ENCODE measurements at regions not wholly inside any gene's neighbourhood (a gene's known extent, or its start where the extent isn't known, plus 50 kb on each side); places are given as distances from the start of the nearest gene placed in this dataset.

DNA sequence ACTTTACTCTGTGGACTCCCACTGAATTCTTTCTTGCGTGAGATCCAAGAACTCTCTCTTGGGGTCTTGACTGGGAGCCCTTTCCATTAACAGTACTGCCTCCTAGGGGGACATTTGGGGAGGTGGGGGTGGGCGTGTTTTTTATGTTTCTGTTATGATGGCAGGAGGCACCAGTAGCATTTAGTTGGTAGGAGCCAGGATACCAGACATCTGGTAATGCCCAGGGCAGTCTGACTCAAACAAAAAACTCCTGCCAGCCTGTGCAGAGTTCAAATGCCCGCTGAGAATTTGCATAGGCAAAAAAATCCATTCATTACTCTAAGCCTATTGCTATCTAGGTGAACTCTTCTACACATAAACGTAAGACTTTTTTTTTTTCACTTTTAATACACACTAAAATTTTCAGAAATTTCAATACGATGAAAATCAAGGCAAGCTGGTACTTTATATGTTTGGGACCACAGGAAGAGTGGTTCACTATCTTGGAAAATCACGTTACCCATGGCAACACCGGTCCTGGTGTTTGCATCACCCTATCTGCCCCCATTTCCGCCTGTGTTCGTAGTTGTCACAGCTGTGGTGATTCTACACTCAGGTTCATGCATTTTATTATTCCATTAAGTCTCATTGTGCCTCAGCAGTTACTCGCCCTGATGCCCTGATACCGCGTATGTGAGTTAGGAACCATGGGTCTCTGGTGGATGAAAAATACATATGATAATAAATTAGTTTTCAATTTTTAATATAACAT is 121.1 kb upstream of the XYLT1 start:
- DNase-seq (ENCODE audit: low read depth in 2 of 2), result no peak

DNA sequence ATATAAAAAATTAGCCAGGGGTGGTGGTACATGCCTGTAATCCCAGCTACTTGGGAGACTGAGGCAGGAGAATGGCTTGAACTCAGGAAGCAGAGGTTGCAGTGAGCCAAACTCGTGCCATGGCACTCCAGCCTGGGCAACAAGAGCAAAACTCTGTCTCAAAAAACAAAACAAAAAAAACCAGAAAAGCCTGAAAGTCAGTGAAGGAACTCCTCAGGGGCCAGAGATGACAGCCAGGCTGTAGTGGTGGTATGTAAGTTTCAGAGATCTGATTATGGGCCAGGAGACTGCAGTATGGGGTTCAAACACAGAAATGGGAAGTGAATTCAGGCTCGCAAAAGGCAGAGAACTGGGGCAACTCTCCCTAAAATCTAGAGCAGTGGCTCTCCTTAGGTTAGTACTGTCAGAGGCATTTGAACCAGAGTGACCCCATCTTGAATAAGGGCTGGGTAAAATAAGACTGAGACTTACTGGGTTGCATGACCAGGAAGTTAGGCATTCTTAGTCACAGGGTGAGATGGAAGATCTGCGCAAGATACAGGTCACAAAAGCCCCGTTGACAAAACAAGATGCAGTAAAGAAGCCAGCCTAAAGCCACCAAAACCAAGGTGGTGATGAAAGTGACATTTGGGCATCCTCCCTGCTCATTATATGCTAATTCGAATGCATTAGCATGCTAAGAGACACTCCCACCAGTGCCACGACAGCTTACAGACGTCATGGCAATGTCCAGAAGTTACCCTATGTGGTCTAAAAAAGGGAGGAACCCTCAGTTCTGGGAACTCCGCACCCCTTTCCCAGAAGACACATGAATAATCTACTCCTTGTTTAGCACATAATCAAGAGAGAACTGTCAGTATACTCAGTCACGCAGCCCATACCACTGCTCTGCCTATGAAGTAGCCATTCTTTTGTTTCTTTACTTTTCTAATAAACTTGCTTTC is 120.2 kb upstream of the XYLT1 start:
- no peak for DNase-seq (ENCODE audit: low read depth in 2 of 2)

DNA sequence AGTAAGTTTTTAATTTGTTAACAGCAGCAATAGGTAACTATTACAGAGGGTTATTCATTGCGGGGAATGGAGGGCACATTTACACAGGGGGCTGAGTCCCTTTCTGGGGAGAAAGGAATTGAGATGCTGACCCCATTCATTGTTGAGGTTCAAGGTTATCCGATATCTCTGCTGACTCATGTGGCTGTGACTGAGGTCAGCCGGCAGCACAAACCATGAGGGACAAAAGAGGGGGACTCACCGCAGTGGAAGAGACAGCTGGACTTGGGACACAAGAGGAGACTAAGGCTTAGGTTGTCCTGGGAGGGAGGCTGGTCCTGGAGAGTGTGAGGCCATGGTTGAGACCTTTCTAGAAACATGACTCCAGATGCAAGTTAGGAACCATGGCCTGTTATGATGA is 119.1 kb upstream of the XYLT1 start:
- DNase-seq (ENCODE audit: low read depth in 2 of 2), result no peak

DNA sequence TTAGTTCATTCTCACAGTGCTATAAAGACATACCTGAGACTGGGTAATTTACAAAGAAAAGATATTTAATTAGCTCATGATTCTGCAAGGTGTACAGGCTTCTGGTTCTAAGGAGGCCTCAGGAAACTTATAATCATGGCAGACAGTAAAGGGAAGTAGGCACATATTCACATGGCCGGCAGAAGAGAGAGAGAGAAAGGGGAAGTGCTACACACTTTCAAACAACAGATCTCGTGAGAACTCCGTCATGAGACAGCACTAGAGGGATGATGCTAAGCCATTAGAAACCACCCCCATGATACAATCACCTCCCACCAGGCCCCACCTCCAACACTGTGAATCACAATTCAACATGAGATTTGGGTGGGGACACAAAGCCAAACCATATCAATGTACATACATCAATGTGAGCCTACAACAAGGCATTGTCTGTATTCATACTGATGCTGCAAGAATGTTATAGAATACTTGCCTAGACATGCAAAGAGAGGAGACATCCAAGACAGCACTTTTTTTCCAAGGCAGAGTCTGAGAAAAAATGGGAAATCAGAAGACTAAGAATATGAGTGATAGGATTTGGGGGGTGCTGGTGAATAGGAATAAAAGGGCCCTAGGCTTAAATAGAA is 114.8 kb upstream of the XYLT1 start:
- DNase-seq (ENCODE audit: low read depth in 2 of 2), result no peak

DNA sequence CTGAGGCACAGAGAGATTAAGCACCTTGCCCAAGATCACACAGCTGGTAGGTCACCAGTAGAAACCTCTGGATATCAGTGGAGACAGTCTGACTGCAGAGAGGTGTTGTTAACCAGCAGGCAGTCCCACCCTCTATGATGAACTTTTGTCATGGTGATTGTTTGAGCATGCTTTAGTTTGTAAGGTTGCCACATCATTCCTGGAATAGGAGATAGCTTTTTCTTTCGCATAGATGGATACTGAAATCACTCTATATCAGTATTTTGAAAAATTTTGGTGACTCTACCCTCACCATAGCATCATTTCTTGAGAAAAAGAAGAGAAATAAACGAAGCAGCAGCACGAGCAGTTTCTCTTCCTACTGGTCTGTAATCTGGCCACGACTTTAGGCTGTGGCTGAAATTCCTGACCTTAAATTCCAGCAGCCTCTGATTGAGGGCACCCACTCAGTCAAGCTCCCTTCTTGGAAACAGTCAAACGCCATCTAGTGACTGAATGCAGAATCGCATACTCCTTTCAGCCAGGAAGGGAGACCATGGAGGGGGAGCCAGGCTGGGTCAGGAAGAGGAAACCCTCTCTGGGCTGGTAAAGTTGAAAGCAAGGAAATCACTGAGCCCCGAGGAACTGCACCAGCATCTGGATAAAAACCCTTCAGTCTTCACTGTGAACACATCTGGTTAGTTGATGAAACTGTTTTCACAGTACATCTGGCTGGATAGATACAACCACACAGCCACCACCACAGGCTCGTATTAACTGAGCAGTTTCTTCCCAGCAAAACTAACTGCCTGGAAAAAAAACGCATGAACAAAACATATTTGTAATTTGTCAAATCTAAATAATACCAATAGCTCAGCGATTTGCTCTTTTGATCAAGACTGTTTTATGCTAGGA is 108.5 kb upstream of the XYLT1 start:
- DNase-seq (ENCODE audit: low read depth in 2 of 2), result peak; percentile 17 to 28

DNA sequence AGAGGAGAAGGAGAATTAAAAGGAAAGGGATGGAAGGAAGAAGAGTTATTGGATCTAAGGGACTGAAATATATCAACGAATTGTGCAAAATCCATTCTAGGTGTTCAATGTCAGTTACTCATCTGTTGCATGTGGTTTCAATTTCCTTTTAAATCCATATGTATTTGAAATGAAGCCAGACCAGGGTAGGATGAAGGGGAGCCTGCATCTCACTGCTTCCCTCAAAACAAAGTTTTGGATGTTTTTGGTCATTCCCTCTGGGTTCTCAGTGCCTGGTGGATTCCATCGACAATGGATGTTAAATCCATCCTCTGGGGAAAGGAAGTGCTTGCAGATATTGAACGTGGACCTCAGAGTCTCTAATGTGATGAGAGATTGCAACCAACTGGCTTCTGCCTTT is 103.5 kb upstream of the XYLT1 start:
- DNase-seq (ENCODE audit: low read depth in 2 of 2), result no peak

DNA sequence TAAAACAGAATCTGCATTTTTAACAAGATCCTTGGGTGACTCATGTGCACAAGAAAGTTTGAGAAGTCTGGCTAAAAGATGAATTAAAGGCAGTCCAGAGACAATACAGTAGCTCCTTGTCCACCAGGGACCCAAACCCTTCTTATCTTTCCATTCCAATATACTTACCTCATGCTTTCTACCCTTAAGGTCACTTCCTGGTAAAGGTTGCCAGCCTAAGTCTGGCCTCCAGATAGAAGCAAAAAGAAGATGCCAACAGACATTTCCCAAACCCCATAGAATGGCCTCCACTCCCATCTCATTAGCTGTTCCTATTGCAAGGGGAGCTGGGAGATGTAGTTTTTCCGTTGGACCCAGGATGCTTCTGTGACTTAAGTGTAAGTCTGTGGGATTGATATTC is 101.4 kb upstream of the XYLT1 start:
- DNase-seq (ENCODE audit: low read depth in 2 of 2), result no peak

DNA sequence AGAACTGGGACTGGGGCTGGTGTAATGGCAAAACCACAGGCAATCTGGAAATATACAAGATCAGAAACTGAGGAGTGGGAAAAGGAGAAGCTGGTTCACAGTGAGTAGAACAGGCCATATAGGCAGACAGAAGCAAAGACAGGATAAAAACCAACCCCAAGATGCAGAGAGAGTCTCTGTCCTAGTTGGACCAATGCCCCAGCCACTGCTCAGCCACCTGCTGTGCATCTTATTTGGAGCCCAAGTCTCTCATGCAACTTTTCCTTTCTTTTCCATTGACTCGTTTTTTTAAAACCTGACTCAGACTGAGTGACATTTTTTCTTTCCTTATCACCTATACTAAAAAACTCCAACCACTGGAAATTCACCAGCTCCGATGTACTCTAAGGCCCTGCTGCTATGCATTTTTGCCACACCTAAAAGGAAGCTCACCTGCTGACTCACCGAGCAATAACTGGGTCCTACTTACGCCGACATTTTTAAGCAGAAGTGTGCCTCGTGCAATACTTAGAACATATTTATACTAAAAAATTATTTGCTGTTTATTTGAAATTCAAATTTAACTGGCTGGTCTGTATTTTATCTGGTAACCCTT is 100.8 kb upstream of the XYLT1 start:
- no peak for DNase-seq (ENCODE audit: low read depth in 2 of 2)

DNA sequence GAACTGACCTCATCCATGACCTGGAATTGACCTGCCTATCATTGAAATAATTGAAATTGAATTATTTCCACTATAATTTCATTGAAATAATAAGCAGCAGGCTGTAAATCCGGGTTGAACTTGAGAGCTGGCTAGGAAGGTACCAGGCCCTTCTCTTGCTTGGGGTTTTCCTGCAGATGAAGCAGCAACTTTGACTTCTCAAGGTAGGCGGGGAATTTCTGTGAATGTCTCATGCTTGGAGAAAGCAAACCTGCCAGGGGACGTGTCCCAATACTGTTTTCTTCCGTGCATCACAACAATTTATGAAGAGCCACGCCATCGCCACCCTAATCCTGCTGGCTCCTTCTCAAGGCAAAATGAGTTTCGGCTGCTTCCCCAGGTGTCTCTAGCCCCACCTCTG is 97.5 kb upstream of the XYLT1 start:
- DNase-seq (ENCODE audit: low read depth in 2 of 2), result no peak

DNA sequence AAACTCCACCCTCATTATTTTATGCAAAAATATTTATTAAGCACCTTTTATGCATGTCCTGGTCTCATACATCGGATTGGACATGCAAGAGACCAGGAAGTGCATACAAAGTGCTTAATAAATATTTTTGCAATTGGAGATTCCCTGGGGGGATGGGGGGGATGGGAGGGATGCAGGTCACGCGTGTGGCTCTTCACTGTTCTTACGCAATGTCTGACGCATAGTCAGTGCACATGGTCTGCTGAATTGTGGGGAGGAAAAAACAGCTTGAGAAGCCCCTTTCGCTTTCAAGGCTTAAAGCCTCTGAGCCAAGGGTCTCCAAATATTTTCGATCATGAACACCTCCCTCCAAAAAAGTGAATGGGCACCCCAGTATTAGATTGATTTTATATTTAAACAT is 96.7 kb upstream of the XYLT1 start:
- no peak for DNase-seq (ENCODE audit: low read depth in 2 of 2)

DNA sequence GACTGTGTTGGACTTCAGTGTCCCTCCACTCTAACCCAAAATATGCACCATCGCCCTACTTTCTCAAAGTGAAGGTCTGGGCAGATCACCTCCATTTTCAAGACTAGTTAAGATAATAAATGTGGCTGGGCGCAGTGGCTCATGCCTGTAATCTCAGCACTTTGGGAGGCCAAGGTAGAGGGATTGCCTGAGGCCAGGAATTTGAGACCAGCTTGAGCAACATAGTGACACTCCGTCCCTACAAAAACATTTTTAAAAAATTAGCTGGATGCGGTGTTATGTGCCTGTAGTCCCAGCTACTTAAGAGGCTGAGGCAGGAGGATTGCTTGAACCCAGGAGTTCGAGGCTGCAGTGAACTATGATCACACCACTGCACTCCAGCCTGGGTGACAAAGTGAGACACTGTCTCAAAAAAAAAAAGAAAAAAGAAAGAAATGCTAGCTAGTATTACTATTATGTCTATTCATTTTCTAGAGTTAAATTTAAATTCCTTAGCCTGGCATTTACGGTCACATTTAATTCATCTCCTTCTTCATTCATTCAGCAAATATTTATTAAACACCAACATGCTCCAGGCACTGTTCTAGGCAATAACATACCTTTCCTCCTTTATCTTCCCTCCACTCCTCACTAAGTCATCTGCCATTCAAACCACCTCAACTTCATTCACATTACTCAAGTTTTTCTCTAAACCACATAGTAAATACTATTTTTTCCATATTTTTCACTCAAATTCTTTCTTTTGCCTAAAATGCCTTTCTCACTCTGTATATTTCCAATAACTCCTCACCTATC is 96.1 kb upstream of the XYLT1 start:
- no peak for DNase-seq (ENCODE audit: low read depth in 2 of 2)

DNA sequence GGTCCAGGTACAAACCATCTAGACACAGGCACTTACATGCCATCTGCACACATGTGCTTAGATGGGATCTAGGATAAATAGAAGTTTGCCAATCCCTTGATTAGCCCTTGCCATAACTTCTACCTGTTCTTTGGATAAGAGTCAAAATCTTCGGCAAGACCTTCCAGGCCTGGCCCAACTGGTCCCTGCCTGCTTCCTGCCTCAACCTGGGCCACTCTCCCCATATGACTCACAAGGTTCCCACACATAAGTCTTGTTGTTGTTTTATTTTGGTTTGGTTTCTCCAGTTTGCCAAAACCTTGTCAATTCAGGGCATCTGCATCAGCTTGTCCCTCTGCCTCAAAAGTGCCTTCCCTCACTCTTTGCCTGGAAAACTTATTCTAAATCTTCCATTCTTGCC is 95.3 kb upstream of the XYLT1 start:
- DNase-seq (ENCODE audit: low read depth in 2 of 2), result no peak

DNA sequence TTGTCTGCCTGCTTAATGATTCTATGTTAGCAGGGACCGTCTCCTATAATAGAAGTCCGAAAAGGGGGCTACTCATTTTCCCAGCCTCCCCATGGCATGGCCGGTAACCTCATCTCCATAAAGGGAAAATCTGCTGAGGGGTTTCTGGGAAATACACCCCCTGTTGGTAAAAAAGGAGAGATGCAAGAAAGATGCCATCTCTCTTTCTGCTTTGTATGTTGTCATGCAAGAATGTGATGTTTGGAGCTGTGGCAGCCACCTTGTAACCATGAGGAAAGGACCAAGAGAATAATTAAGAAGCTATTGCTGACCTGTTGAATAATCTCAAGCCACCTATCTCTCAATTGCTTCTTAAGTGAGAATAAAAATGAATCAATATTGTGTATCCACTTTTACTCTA is 94.8 kb upstream of the XYLT1 start:
- no peak for DNase-seq (ENCODE audit: low read depth in 2 of 2)

DNA sequence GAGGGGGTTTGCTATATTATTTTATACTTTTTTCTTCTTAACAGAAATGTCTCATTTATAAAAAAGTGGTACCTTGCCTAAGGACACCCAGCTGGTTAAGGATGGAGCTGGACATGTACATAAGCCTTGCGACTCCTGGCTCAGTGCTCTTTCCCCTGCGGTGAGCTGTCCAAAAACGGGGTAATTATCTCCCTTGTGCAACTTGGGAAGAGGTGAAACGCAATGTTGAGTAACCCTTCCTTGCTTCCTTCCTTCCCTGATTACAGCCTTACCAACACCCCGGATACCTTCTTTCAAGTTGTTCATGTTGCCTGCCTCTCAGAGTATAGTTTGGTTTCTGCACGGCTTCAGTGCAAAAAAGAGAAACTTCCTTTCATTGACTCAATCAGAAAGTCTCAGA is 94.1 kb upstream of the XYLT1 start:
- DNase-seq (ENCODE audit: low read depth in 2 of 2), result no peak

DNA sequence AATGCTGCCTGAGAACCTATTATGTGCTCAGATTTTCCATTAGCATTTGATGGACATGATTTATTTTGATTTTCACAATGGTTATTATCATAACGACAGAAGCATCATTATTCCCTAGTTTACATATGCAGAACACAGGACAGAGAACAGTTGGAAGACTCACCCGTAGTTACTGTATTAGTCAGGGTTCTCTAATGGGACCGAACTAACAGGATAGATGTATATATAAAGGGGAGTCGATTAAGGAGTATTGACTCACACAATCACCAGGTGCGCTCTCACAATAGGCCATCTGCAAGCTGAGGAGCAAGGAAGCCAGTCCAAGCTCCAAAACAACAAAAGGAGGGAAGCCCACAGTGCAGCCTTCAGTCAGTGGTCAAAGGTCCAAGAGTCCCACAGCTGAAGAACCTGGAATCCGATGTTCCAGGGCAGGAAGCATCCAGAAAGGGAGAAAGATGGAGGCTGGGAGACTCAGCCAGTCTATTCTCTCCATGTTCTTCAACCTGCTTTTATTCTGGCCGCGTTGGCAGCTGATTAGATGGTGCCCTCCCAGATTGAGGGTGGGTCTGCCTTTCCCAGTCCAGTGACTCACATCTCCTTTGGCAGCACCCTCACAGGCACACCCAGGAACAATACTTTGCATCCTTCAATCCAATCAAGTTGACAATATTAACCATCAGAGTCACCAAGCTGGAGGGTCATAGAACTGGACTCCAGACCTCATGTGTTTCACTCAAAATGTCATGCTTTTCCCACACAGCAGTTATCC is 92.7 kb upstream of the XYLT1 start:
- no peak for DNase-seq (ENCODE audit: low read depth in 2 of 2)

DNA sequence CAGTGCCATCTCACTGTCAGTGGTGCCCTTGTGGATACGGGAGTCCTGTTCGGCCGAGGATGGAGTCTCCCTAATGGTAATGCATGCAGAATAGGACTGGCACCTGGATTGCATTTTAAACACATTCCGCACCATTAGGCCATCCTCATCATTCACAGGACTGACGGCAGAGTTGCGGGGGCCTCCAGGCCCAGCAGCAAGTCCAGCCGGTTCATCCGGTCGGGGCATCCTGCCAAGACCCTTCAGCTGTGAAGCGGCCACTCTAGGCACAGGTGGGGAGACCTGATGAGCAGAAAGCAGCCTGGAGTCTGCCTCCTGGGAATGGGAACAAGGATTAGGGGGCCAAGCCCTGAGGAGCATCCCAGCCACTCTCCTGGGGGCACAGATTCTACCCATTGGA is 90.3 kb upstream of the XYLT1 start:
- no peak for DNase-seq (ENCODE audit: low read depth in 2 of 2)

DNA sequence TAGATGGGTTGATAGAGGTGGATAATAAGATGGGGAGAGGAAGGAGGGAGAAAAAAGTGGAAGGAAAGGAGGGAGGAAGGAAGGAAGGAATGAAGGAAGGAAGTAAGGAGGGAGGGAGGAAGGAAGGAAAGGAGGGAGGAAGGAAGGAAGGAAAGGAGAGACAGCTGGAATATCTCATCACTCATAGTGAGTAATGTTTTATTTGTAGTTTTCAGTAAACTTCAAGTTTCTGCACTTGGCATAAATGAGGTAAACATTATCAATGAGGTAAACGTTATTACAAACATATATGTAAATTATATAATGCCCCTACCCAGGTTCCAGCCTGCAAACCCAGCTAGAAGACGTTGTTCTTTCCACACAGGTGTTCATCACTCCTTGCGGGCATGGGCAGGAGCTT is 89.8 kb upstream of the XYLT1 start:
- DNase-seq (ENCODE audit: low read depth in 2 of 2), result no peak

DNA sequence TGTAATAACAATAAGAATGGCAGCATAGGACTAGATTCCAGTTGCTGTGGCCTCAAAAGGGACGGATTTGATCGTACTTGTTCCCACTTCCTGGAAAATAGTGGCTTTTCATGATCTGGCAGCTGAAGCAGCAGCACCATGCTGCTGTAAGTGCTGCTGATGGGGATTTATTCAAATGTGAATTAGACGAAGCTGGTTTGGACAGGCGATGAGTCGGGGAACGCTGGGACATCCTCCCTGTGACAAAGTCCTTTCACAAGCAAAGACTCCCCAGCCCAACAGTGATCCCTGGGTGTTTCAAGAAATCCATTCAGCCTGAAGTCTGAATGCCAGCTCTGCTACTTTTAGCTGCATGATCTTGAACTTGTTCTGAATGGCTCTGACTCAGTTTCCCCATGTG is 88.6 kb upstream of the XYLT1 start:
- no peak for DNase-seq (ENCODE audit: low read depth in 2 of 2)

DNA sequence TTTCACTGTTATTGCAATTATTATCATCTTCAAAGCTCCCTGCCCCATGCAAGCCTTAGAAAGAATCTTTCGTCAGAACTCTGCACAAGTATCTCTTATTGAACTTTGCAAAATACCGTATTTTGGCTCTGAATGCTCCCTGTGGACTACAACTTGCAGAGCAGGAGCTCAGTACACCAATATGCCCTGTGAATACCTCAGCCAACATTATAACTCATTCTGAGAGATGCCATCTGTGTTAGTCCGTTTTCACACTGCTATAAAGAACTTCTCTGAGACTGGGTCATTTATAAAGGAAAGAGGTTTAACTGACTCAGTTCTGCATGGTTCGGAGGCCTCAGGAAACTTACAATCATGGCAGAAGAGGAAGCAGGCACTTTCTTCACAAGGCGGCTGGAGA is 87.2 kb upstream of the XYLT1 start:
- no peak for DNase-seq (ENCODE audit: low read depth in 2 of 2)

DNA sequence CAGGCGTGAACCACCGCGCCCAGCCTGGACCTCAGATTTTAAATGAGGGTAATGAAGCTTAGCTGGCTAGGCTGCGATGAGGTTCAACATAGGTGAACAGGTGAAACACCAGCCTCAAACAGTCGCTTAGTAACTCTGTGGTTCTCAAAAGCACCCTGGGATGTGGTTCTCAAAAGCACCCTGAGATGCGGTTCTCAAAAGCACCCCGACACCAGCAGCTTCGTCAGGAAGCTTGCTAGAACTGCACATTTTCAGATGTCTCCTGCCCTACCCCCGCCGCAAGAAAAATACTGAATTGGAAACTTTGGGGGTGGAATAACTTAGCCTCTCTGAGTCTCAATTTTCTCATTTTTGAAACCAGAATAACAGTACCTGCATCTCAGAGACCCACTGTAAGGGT is 86.7 kb upstream of the XYLT1 start:
- DNase-seq (ENCODE audit: low read depth in 2 of 2), result no peak
